NOMO-1 (cell line): ENCODE measurements at regions not wholly inside any gene's neighbourhood (a gene's known extent, or its start where the extent isn't known, plus 50 kb on each side); places are given as distances from the start of the nearest gene placed in this dataset.
"Not testable (repeated sequence)": the region's sequence is repeated elsewhere in the genome, so short reads cannot be mapped to it uniquely, and the experiment has no call there.

Experiments used
- DNase-seq, 2 experiments: peaks; one replicate each; lab custom pipeline; 2025; ENCODE audit not compliant: unreplicated experiment in 2 of 2; lab: John Stamatoyannopoulos, UW

DNA sequence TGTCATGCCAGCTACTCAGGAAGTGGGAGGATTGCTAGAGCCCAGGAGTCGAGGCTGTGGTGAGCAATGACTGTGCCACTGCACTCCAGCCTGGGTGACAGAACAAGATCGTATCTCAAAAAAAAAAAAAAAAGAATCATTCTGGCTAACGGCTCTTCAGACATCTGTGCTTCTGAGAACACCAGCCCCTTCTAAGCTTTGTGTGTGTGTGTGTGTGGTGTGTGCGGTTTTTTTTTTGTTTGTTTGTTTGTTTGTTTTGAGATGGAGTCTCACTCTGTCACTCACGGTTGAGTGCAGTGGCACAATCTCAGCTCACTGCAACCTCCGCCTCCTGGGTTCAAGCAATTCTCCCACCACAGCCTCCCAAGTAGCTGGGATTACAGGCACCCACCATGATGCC, 79.4 kb upstream of the DRD5 start:
- not testable (repeated sequence) for DNase-seq

- not testable (repeated sequence) for DNase-seq
These were observed 78.7 kb upstream of the DRD5 start for GRCh38 chr4:9702696-9703095.

GRCh38 chr4:9703391-9703790, 78.0 kb upstream of the DRD5 start:
- DNase-seq: peak; percentile 68 to 70

DNA sequence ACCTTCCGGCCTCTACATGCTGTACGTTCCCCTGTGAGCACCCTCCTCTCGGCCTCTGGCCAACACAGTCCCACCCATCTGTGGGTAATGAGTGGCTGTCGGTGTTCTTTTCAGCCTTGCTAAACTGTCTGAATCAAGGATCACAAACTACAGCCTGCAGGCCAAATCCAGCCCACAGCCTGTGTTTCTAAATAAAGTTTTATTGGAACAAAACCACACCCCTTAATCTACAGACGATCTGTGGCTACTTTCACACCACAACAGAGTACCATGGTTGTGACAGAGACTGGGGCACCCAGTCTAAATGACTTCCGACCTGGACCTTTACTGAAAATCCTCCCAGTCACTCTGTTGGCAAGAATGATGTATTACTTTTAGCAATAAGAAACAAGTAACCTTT, 77.3 kb upstream of the DRD5 start:
- DNase-seq: not testable (repeated sequence)

DNA sequence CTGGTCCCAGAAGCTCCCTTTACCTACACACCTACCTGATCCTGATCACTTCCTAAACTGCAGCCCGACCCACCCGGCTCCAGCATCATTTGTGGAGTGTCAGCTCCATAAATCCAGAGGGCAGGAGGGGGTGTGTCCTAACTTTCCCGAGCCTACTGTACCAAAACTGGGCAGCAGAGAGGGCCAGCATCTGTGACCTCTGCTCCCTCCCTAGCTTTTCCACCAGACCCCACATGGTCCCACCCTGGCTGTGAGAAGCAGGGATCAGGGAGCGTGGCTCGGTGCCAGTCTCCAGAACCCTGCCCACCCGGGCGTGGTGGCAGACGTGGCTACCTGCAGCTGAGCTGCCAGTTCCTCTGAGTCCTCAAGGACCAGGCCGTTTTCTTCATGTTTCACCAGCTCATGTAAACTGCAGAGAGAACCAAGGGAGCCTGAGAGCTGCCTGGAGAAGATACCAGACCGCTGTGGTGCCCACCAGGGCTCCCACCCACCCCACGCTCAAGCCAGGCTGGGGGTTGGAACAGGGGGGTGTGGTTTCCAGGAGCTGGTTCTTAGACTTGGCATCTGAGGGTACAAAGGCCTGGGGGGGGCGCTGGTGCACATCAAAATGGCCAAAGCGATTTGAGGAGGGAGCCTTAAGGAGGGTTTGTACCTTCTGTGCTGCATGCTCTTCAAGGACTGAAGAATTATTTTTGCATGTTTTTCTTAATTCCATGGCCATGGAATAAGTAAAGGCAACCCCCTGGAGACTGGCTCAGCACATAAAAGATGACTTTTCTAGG, 76.7 kb upstream of the DRD5 start:
- DNase-seq: no peak

GRCh38 chr4:9707281-9707680, 74.2 kb upstream of the DRD5 start:
- not testable (repeated sequence) for DNase-seq

DNA sequence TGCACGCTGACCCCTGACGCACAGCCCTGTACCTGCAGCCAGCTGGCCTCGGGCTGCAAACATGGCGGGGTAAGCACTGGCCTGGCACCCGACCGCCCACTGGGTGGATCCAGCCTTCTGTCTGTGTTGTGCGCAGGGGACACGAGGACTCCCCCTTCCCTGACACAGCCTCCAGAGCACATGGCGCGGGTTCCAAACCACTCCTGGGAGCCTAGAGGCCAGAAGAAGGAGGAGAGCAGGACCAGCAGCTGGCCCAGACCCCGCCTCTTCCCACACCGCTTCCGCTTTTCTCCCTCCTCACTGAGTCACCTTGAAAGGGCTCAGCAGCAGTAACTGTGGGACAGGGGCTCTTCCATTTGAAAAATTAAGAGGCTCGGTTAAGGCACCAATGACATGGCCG, 73.5 kb upstream of the DRD5 start:
- not testable (repeated sequence) for DNase-seq

GRCh38 chr4:9709724-9710123, 71.7 kb upstream of the DRD5 start:
- DNase-seq: no peak

- peak; percentile 13 to 22 for DNase-seq
These were observed 66.2 kb upstream of the DRD5 start for GRCh38 chr4:9715271-9715670.

- no peak for DNase-seq
These were observed 65.3 kb upstream of the DRD5 start for GRCh38 chr4:9716093-9716492.

GRCh38 chr4:9718246-9718939, 63.0 kb upstream of the DRD5 start:
- not testable (repeated sequence) for DNase-seq

DNA sequence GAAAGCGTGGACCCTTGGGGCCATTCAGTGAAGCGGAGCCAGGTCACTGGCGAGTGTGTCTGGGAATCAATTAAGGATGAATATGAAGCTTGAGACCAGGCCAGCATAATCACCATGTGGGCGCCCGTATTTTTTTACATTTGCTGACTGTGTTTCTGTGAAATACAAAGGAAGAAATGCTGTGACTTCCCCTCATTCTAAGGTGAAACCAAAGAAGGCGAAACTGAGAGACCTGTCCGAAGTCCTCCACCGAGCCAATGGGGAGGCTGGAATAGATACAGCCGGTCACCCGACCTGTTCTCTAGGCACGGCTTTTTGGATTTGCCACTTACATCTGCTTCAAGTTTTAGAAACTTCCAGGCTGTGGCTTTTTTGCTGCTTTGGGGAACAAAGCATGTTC, 59.3 kb upstream of the DRD5 start:
- not testable (repeated sequence) for DNase-seq
